Sigmoid colon (tissue), 6 donors: ENCODE measurements at regions not wholly inside any gene's neighbourhood (a gene's known extent, or its start where the extent isn't known, plus 50 kb on each side); places are given as distances from the start of the nearest gene placed in this dataset.

ENCODE experiments used
- DNase-seq: peaks from one replicate; pipeline ENCODE4 v3.0.0-alpha.2; 2019
- H3K27ac ChIP-seq, 4 donors: fragments of 200-600 bp; sonication (generic); one replicate each; pipeline ENCODE4 v1.5.1; 2016 to 2019; ENCODE audit warnings: mild to moderate bottlenecking in 1 of 4
- H3K27me3 ChIP-seq, 3 donors: fragments of 200-600 bp; sonication (generic); one replicate each; pipeline ENCODE4 v1.5.1; 2019; ENCODE audit warnings: mild to moderate bottlenecking in 1 of 3
- H3K36me3 ChIP-seq, 4 donors: fragments of 200-600 bp; sonication (generic); one replicate each; pipeline ENCODE4 v1.5.1; 2016 to 2019
- H3K4me1 ChIP-seq, 4 donors: fragments of 200-600 bp; sonication (generic); one replicate each; pipeline ENCODE4 v1.5.1; 2017 to 2019
- H3K4me3 ChIP-seq, 4 donors: fragments of 200-600 bp; sonication (generic); one replicate each; pipeline ENCODE4 v1.5.1; 2017 to 2019; ENCODE audit warnings: mild to moderate bottlenecking in 2 of 4, moderate library complexity in 1 of 4
- H3K9me3 ChIP-seq, 4 donors: fragments of 200-600 bp in 3 of 4; sonication (generic) in 3 of 4; one replicate each; pipeline versions ENCODE4 v1.5.1 to v1.6.1; 2013 to 2019
- EP300 ChIP-seq, 4 donors: sonication (generic); formaldehyde crosslinking; IDR thresholded peaks; one replicate each; pipeline ENCODE4 v1.6.1; 2017; ENCODE audit warnings: antibody characterized with exemption in 4 of 4
- POLR2A ChIP-seq, 2 donors: fragments of 450-650 bp; IDR thresholded peaks; one replicate each; pipeline ENCODE4 v1.6.1; 2016; ENCODE audit warnings: antibody characterized with exemption in 2 of 2, mild to moderate bottlenecking in 2 of 2, moderate library complexity in 2 of 2
- POLR2AphosphoS5 ChIP-seq, 4 donors: sonication (generic); formaldehyde crosslinking; IDR thresholded peaks; one replicate each; pipeline ENCODE4 v1.6.1; 2017; ENCODE audit warnings: antibody characterized with exemption in 4 of 4
- WGBS, 2 donors: extraction: QIAGEN DNeasy Blood & Tissue Kit; methylation state at CpG; one replicate each; pipeline ENCODE4 v1.1.7; 2013; 5-methylcytosine and 5-hydroxymethylcytosine counted together
- intact Hi-C: fragments of 100-400 bp; cut with DNase I; formaldehyde crosslinking; loops from one replicate; pipeline ENCODE4 v1.15.1; 2023
- TF ChIP-seq, protein P1 (sequence below), 4 experiments: fragments of 450-650 bp in 3 of 4; fragments of 200-600 bp in 1 of 4; IDR thresholded peaks; one replicate each; pipeline ENCODE4 v1.5.1; 2016 to 2019; ENCODE audit warnings: antibody characterized with exemption in 4 of 4, mild to moderate bottlenecking in 3 of 4, moderate library complexity in 2 of 4
- donor health status: healthy with polysubstance abuse.
- donor health status: healthy.

- TF ChIP-seq POLR2A (IDR thresholded peaks at IDR 0.05) (no peak), EP300 (IDR thresholded peaks at IDR 0.05) (no peak), POLR2AphosphoS5 (IDR thresholded peaks at IDR 0.05) (no peak)
- TF ChIP-seq, protein P1, sequence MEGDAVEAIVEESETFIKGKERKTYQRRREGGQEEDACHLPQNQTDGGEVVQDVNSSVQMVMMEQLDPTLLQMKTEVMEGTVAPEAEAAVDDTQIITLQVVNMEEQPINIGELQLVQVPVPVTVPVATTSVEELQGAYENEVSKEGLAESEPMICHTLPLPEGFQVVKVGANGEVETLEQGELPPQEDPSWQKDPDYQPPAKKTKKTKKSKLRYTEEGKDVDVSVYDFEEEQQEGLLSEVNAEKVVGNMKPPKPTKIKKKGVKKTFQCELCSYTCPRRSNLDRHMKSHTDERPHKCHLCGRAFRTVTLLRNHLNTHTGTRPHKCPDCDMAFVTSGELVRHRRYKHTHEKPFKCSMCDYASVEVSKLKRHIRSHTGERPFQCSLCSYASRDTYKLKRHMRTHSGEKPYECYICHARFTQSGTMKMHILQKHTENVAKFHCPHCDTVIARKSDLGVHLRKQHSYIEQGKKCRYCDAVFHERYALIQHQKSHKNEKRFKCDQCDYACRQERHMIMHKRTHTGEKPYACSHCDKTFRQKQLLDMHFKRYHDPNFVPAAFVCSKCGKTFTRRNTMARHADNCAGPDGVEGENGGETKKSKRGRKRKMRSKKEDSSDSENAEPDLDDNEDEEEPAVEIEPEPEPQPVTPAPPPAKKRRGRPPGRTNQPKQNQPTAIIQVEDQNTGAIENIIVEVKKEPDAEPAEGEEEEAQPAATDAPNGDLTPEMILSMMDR (IDR thresholded peaks at IDR 0.05) = no peak
- no peaks in the 10 kb centered on the region for H3K27me3 ChIP-seq
- no peak for DNase-seq
- no peak overlapping the region for H3K4me3 ChIP-seq
- no peaks in the 10 kb centered on the region for H3K4me1 ChIP-seq
- intact Hi-C loops = no loop called here
- no peak overlapping the region for H3K27ac ChIP-seq
- no peaks in the 10 kb centered on the region for H3K9me3 ChIP-seq
- no peaks in the 10 kb centered on the region for H3K36me3 ChIP-seq
- WGBS, 2 donors = 95 to 97% methylated on average over 1 of the region's 1 CpG
Observed at GRCh38 chr5:130529111-130529510, 624.8 kb downstream of the CHSY3 start.

DNA sequence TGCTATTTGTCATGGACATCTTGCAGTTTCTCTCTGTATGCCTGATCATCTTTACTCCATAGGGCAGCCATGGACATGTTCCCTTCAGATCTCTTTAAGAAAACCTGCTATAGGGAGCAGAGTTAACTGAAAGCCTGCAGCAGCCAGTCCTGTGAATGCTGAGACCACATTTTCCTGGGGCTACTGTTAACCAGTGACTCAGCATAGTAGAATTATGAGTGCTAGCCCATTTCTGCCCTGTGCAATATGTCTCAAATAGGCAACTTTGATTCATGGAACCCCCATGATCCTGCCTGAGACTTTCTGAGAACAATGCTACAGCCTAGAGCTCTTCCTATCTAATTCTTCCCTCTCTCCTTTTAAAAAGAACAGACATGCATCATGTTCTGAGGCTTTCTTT is 624.2 kb downstream of the CHSY3 start:
- H3K4me3 ChIP-seq = no peak overlapping the region
- H3K36me3 ChIP-seq = no peaks in the 10 kb centered on the region
- TF ChIP-seq, protein P1 (IDR thresholded peaks at IDR 0.05) = no peak
- no peaks in the 10 kb centered on the region for H3K9me3 ChIP-seq
- no peaks in the 10 kb centered on the region for H3K4me1 ChIP-seq
- intact Hi-C loops = no loop called here
- no peaks in the 10 kb centered on the region for H3K27me3 ChIP-seq
- DNase-seq = no peak
- H3K27ac ChIP-seq = no peak overlapping the region

DNA sequence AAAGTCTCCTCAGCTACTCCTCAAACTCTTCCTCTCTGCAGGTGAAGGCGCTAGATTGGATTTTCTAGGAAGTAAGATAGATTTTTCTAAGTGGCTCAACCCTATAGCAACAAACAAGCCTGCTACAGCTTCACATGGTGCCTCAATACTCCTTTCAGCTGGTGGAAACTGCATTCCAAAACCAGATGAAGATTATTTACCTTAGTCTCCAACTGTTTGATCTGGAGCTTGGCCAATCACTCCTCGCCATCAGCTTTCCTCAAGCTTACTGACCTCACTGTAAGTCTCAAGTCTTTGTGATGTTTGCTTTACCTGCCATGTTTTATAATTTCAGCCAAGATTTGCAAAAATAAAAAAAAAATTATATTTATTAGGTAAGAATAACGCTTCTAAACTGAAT is 622.4 kb downstream of the CHSY3 start:
- intact Hi-C loops = no loop called here
- no peak overlapping the region for H3K27ac ChIP-seq
- H3K4me1 ChIP-seq = no peaks in the 10 kb centered on the region
- no peaks in the 10 kb centered on the region for H3K27me3 ChIP-seq
- no peak for TF ChIP-seq POLR2AphosphoS5 (IDR thresholded peaks at IDR 0.05)
- TF ChIP-seq, protein P1 (IDR thresholded peaks at IDR 0.05) = no peak
- TF ChIP-seq POLR2A (IDR thresholded peaks at IDR 0.05) = no peak
- TF ChIP-seq EP300 (IDR thresholded peaks at IDR 0.05) = no peak
- WGBS, 2 donors = 44 to 79% methylated on average over 3 of the region's 3 CpGs
- no peaks in the 10 kb centered on the region for H3K9me3 ChIP-seq
- DNase-seq = no peak
- no peak overlapping the region for H3K4me3 ChIP-seq
- no peaks in the 10 kb centered on the region for H3K36me3 ChIP-seq

DNA sequence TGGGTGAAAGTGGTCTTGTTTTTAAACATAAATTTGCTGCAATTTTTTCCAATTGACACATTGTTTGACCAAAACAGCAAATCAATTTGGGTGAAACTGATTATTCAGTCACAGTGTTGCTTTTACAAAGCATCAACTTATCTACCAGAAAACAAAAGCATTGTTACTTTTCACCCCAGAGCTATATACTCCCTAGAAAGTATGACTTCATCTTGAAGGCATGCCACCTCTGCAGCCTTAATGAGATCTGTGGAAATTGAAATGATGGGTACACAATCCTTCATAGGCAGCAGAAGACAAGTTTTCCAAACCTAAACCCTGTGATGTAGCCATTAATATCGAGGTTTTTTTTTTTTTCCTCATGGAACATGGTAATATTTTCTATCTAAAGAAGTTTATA is 615.9 kb downstream of the CHSY3 start:
- Histone ChIP-seq H3K27me3 (no peaks in the 10 kb centered on the region), H3K9me3 (peaks cover 0 to 2% (median 1%) of the 10 kb centered on the region in 4 donors), H3K4me3 (no peak overlapping the region), H3K27ac (no peak overlapping the region), H3K4me1 (no peaks in the 10 kb centered on the region), H3K36me3 (no peaks in the 10 kb centered on the region)
- TF ChIP-seq POLR2AphosphoS5 (IDR thresholded peaks at IDR 0.05) = no peak
- TF ChIP-seq, protein P1 (IDR thresholded peaks at IDR 0.05) = no peak
- no peak for TF ChIP-seq POLR2A (IDR thresholded peaks at IDR 0.05)
- no peak for TF ChIP-seq EP300 (IDR thresholded peaks at IDR 0.05)
- DNase-seq = no peak
- WGBS, 2 donors = 77 to 89% methylated on average over 1 of the region's 1 CpG
- intact Hi-C loops = no loop called here

GRCh38 chr5:130514984-130515690 is 610.9 kb downstream of the CHSY3 start:
- H3K4me3 ChIP-seq = no peak overlapping the region
- H3K27me3 ChIP-seq = no peaks in the 10 kb centered on the region
- DNase-seq = no peak
- no peak overlapping the region for H3K27ac ChIP-seq
- H3K9me3 ChIP-seq = peaks cover 0 to 2% (median 1%) of the 10 kb centered on the region in 4 donors
- WGBS, 2 donors = 74 to 86% methylated on average over 2 of the region's 2 CpGs
- no peaks in the 10 kb centered on the region for H3K4me1 ChIP-seq
- no peaks in the 10 kb centered on the region for H3K36me3 ChIP-seq
- TF ChIP-seq POLR2A (IDR thresholded peaks at IDR 0.05) (no peak), POLR2AphosphoS5 (IDR thresholded peaks at IDR 0.05) (no peak), EP300 (IDR thresholded peaks at IDR 0.05) (no peak)
- TF ChIP-seq, protein P1 (IDR thresholded peaks at IDR 0.05) = no peak
- intact Hi-C loops = no loop called here
